ENCODE measurements at regions not wholly inside any gene's neighbourhood (a gene's known extent, or its start where the extent isn't known, plus 50 kb on each side); places are given as distances from the start of the nearest gene placed in this dataset.
"Not testable (repeated sequence)": the region's sequence is repeated elsewhere in the genome, so short reads cannot be mapped to it uniquely, and the experiment has no call there.

- DNase-seq (ENCODE audit: low read depth in 2 of 2): peak in 1 of 2 experiments; percentile 15
These were observed 150.5 kb upstream of the DDIT4L start for GRCh38 chr4:100340512-100341485.

- DNase-seq (ENCODE audit: low read depth in 2 of 2): no peak
These were observed 149.6 kb upstream of the DDIT4L start for GRCh38 chr4:100339870-100340269.

GRCh38 chr4:100333491-100333890 lies 143.2 kb upstream of the DDIT4L start:
- DNase-seq (ENCODE audit: low read depth in 2 of 2): not testable (repeated sequence)

- no peak for DNase-seq (ENCODE audit: low read depth in 2 of 2)
These were observed 127.0 kb upstream of the DDIT4L start for GRCh38 chr4:100317032-100317864.

- no peak for DNase-seq (ENCODE audit: low read depth in 2 of 2)
These were observed 123.8 kb upstream of the DDIT4L start for GRCh38 chr4:100314057-100314456.

GRCh38 chr4:100312615-100313350 lies 122.5 kb upstream of the DDIT4L start:
- DNase-seq (ENCODE audit: low read depth in 2 of 2): peak; percentile 49 to 63

GRCh38 chr4:100311181-100311580 lies 120.9 kb upstream of the DDIT4L start:
- DNase-seq (ENCODE audit: low read depth in 2 of 2): no peak

GRCh38 chr4:100306018-100306417 lies 115.8 kb upstream of the DDIT4L start:
- no peak for DNase-seq (ENCODE audit: low read depth in 2 of 2)

GRCh38 chr4:100302061-100303026 lies 112.1 kb upstream of the DDIT4L start:
- no peak for DNase-seq (ENCODE audit: low read depth in 2 of 2)

GRCh38 chr4:100299046-100299840 lies 109.0 kb upstream of the DDIT4L start:
- peak; percentile 97 to 98 for DNase-seq (ENCODE audit: low read depth in 2 of 2)

GRCh38 chr4:100295792-100296191 lies 105.5 kb upstream of the DDIT4L start:
- no peak for DNase-seq (ENCODE audit: low read depth in 2 of 2)

- peak; percentile 43 to 44 for DNase-seq (ENCODE audit: low read depth in 2 of 2)
These were observed 104.1 kb upstream of the DDIT4L start for GRCh38 chr4:100294356-100294755.

- DNase-seq (ENCODE audit: low read depth in 2 of 2): peak; percentile 21 to 27
These were observed 100.3 kb upstream of the DDIT4L start for GRCh38 chr4:100290585-100290984.

GRCh38 chr4:100289946-100290345 lies 99.7 kb upstream of the DDIT4L start:
- no peak for DNase-seq (ENCODE audit: low read depth in 2 of 2)

GRCh38 chr4:100289530-100289888 lies 99.2 kb upstream of the DDIT4L start:
- DNase-seq (ENCODE audit: low read depth in 2 of 2): no peak

- no peak for DNase-seq (ENCODE audit: low read depth in 2 of 2)
These were observed 98.7 kb upstream of the DDIT4L start for GRCh38 chr4:100288811-100289529.

- DNase-seq (ENCODE audit: low read depth in 2 of 2): peak in 1 of 2 experiments; percentile 20
These were observed 97.9 kb upstream of the DDIT4L start for GRCh38 chr4:100288161-100288560.

- DNase-seq (ENCODE audit: low read depth in 2 of 2): no peak
These were observed 97.3 kb upstream of the DDIT4L start for GRCh38 chr4:100287534-100287933.

- DNase-seq (ENCODE audit: low read depth in 2 of 2): no peak
These were observed 96.4 kb upstream of the DDIT4L start for GRCh38 chr4:100286636-100287035.

Data from fibroblast of skin of left quadriceps (primary cell).